ENCODE measurements at regions not wholly inside any gene's neighbourhood (a gene's known extent, or its start where the extent isn't known, plus 50 kb on each side); places are given as distances from the start of the nearest gene placed in this dataset.
"Not testable (repeated sequence)": the region's sequence is repeated elsewhere in the genome, so short reads cannot be mapped to it uniquely, and the experiment has no call there.

- DNase-seq: no peak
These were observed 194.7 kb upstream of the THRB start for GRCh38 chr3:24689353-24689752.

- DNase-seq: no peak
These were observed 196.1 kb upstream of the THRB start for GRCh38 chr3:24690777-24691176.

- not testable (repeated sequence) for DNase-seq
These were observed 204.4 kb upstream of the THRB start for GRCh38 chr3:24699078-24699477.

- no peak for DNase-seq
These were observed 209.8 kb upstream of the THRB start for GRCh38 chr3:24704496-24704895.

GRCh38 chr3:24707936-24708335 lies 213.3 kb upstream of the THRB start:
- DNase-seq: no peak

- DNase-seq: no peak
These were observed 215.3 kb upstream of the THRB start for GRCh38 chr3:24709956-24710355.

- no peak for DNase-seq
These were observed 218.9 kb upstream of the THRB start for GRCh38 chr3:24713516-24713915.

GRCh38 chr3:24714436-24714835 lies 219.8 kb upstream of the THRB start:
- DNase-seq: no peak

GRCh38 chr3:24715171-24715792 lies 220.6 kb upstream of the THRB start:
- DNase-seq: no peak

- DNase-seq: no peak
These were observed 227.4 kb upstream of the THRB start for GRCh38 chr3:24722087-24722486.

GRCh38 chr3:24725514-24726255 lies 231.0 kb upstream of the THRB start:
- no peak for DNase-seq

- no peak for DNase-seq
These were observed 231.8 kb upstream of the THRB start for GRCh38 chr3:24726423-24726822.

- no peak for DNase-seq
These were observed 235.5 kb upstream of the THRB start for GRCh38 chr3:24730173-24730572.

GRCh38 chr3:24734019-24734418 lies 239.4 kb upstream of the THRB start:
- DNase-seq: no peak

GRCh38 chr3:24736701-24737100 lies 242.1 kb upstream of the THRB start:
- no peak for DNase-seq

GRCh38 chr3:24740326-24740725 lies 245.7 kb upstream of the THRB start:
- no peak for DNase-seq

- no peak for DNase-seq
These were observed 246.9 kb upstream of the THRB start for GRCh38 chr3:24741506-24741905.

GRCh38 chr3:24748520-24748919 lies 253.9 kb upstream of the THRB start:
- no peak for DNase-seq

- no peak for DNase-seq
These were observed 256.4 kb upstream of the THRB start for GRCh38 chr3:24751020-24751419.

- no peak for DNase-seq
These were observed 261.6 kb upstream of the THRB start for GRCh38 chr3:24756101-24756888.

- no peak for DNase-seq
These were observed 268.7 kb upstream of the THRB start for GRCh38 chr3:24763393-24763792.

- DNase-seq: no peak
These were observed 269.7 kb upstream of the THRB start for GRCh38 chr3:24764236-24764915.

GRCh38 chr3:24765399-24765798 lies 270.7 kb upstream of the THRB start:
- no peak for DNase-seq
